ENCODE measurements at regions not wholly inside any gene's neighbourhood (a gene's known extent, or its start where the extent isn't known, plus 50 kb on each side); places are given as distances from the start of the nearest gene placed in this dataset.

DNA sequence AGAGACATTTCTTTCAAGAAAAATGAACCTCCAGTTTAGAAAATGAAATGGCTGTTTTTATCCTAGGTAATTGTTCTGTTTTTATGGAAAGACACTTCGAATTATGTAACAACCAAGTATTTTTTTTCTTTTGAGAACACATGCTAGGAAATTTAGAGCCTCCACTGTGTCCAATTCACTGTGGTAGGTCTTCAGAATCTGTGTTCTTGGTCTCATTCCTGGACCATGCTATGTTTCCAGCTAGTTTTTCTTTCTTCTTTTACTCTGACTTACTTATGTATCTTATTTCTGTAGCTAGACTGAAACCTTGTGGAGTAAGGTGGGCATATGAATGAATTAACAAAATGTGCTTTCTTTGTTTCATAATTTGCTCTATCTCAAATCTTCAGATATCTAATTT lies 391.7 kb upstream of the KLHL29 start:
- no peak for DNase-seq
- in situ Hi-C loops (cut with MboI; ENCODE audit: low pct_unique_long_range_greater_than_20kb, low sequenced_read_pairs) = no loop called here

DNA sequence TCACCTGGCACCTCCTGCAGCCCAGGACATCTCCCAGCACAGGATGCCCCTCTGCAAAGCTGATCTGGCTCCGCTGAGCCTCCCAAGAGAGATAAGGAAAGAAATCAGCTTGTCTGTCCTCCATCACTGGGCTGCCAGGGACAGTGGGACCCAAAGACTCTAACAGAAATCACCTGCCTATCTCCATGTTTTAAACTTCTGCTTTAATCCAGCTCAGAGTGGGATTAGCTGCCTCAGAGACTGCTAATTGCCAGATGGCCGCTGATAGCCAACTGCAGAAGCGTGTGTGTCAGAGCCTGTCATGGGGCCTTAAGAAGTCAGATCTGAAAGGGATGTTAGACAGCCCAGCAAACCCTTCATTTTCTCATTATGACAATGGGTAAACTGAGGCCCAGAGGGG lies 389.4 kb upstream of the KLHL29 start:
- in situ Hi-C loops (cut with MboI; ENCODE audit: low pct_unique_long_range_greater_than_20kb, low sequenced_read_pairs) = no loop called here
- DNase-seq = no peak

DNA sequence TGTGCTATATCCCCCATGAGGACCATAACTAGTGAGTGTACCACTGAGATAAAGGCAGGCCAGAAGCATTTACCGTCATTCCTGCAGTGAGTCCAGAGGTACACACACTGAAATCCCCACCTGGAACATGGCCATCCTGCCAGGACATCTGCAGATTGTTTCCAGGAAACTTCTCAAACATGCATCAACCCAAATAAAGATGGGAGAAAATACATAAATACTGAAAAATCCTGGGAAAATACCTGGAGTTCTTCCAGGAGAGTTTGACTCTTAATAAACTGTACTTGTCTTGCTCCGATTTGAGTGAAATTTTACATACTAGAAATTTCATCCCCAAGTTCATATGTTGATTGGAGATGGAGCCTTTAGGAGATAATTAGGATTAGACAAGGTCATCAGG lies 388.1 kb upstream of the KLHL29 start:
- no peak for DNase-seq
- in situ Hi-C loops (cut with MboI; ENCODE audit: low pct_unique_long_range_greater_than_20kb, low sequenced_read_pairs) = no loop called here

DNA sequence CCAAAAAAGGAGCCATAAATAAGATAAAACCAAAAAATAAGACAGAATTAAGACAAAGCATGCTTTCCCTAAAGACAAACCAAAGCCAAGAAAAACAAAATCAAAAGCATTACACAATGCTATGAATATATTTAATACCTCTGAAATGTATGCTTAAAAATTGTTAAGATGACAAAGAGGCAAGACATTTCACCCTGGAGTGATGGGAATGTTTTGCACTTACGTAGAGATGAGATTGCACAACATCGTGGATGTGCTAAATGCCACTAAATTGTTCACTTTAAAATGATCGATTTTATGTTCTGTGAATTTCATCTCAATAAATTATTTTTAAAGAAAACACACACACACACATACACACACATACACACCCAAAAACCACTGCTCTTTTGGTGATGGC lies 386.6 kb upstream of the KLHL29 start:
- in situ Hi-C loops (cut with MboI; ENCODE audit: low pct_unique_long_range_greater_than_20kb, low sequenced_read_pairs) = no loop called here
- no peak for DNase-seq

DNA sequence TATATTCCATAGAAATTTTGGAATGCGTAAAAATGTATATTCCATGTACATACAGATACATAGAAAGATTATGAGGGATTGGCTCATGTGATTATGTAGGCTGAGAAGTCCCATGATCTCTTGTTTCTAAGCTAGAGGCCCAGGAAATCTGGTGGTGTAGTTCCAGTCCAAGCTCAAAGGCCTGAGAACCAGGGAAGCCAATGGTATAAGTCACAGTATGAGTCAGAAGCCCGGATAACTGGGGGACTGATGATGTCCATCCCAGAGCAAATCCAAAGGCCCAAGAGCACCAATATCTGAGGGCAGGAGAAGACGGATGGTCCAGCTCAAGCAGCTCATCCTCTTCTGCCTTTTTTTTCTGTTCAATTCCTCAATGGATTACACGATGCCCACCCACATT lies 385.0 kb upstream of the KLHL29 start:
- DNase-seq = no peak
- in situ Hi-C loops (cut with MboI; ENCODE audit: low pct_unique_long_range_greater_than_20kb, low sequenced_read_pairs) = no loop called here

DNA sequence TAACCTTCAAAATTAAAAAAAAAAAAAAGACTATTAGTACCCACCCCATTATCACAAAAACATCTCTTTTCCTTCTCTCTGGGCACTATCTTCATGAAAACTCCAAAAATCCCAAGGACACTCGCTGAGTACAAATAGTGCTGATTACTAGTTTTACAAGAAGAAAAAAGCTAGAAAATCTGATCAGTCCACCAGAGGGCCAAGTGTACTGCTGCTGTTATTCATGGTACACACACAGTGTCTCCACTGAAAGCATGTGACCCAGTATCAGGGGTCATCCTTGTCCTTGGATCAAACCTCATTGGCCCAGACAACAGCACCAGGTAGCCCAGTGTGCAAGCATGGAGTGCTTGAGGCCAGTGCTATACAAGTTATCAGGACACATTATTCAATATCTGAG lies 382.7 kb upstream of the KLHL29 start:
- in situ Hi-C loops (cut with MboI; ENCODE audit: low pct_unique_long_range_greater_than_20kb, low sequenced_read_pairs) = no loop called here
- no peak for DNase-seq

DNA sequence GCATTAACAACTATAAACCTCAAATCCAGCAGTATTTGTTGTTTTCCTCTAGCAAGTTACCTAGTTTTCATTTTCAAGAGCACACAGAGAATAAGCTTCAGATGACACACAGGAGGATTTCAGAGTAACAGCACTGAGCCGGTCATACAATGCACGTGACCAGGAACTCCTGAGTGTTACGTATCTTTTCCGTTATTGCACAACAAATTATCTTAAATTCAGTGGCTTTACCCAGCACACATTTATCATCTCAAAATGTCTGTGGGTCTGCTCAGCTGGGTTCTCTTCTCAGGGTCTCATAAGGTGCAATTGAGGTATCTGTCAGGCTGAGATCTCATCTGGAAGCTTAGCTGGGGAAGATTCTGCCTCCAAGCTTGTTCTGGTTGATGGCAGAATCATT lies 379.5 kb upstream of the KLHL29 start:
- in situ Hi-C loops (cut with MboI; ENCODE audit: low pct_unique_long_range_greater_than_20kb, low sequenced_read_pairs) = no loop called here
- DNase-seq = no peak

DNA sequence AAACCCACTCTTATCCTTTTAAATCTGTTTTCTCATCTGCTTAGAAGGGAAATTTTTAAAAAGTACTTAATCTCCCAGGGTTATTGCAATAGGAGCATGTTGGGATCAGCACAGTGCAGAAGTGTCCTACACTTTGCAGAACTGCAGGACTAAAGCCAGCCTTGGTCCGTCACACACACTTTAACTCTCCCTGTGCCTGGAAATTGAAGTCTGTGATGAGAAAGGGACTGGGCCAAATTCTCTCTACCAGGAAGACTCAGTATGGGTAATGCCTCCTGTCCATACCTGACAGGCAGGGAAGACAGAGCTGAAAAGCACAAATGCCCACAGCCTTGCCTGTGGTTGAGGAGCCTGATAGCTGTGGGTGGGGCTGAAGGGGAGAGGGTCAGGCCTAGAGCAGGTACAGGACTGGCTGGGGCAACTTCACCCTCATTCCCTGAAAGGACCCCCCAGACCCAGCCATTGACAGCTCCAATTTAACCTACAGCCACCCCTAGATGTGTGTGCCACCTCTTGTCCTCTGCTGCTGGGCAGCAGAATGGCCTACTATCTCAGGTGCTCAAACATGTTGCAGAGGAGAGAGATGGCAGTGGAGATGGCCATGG lies 377.2 kb upstream of the KLHL29 start:
- in situ Hi-C loops (cut with MboI; ENCODE audit: low pct_unique_long_range_greater_than_20kb, low sequenced_read_pairs) = no loop called here
- no peak for DNase-seq

DNA sequence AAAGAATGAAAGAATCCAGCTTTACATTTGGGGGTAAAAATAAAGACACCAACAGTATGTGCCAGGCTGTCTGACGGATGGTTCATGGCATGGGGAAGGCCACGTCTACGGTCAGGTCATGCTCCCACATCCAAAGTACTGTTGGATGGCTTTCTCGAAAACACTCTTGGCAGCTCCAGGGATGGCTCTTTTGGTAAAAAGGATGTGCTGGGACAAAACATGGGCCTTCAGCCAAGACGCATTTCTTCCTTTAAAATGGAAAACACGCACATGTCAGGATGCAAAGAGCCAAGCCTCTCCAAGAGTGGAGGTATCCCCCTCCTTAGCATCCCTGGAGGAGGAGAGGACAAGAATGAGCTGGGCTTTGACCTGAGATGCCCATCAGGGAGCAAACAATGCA lies 376.5 kb upstream of the KLHL29 start:
- in situ Hi-C loops (cut with MboI; ENCODE audit: low pct_unique_long_range_greater_than_20kb, low sequenced_read_pairs) = no loop called here

DNA sequence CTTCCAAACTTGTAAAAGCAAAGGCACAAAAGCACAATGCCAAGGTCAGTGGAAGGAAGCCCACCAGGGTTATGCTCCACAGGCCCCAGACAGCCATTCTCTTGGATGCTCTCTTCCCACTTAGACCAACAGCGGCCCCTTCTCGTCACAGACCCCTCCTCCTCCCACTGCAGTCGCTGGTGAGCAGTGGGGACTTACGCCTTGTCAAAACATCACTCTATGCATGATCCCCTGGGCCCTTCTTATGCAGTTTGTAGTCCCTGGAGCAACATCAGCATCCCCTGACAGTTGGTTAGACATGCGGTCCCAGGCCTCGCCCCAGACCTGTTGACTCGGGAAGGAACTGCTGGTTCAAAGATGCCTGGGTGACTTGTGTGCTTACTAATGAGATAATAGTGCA lies 376.0 kb upstream of the KLHL29 start:
- in situ Hi-C loops (cut with MboI; ENCODE audit: low pct_unique_long_range_greater_than_20kb, low sequenced_read_pairs) = no loop called here
- no peak for DNase-seq

More for the DNA sequence above, 376.5 kb upstream of the KLHL29 start:
- no peak for DNase-seq

DNA sequence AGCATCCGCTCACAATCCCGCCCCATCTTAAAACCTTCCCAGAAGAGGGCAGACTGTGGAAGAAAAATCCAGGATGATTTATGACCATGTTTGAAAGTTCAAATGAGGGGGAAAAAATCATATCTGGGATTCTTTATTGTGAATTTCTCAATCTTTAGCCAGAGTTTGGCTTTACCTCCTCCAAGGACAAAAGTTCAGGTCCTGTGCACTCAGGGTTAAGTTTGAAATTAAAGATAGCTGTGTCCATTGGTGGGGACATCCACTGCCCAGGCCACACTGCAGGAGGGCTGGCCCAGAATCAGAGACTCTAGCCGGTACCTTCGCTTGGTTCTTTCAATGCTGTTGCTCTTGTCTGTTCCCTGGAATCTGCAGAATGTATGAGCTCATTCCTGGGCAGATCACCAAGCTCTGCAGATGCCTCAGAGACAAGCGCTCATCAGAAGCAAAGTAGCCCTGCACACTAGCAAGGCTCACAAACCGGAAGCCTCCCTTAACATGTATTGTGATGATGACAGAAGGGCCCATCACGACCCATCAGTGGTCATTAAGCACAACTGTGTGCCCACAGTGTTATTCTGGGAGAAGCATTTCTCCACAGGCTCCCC lies 375.3 kb upstream of the KLHL29 start:
- in situ Hi-C loops (cut with MboI; ENCODE audit: low pct_unique_long_range_greater_than_20kb, low sequenced_read_pairs) = no loop called here
- DNase-seq = no peak

DNA sequence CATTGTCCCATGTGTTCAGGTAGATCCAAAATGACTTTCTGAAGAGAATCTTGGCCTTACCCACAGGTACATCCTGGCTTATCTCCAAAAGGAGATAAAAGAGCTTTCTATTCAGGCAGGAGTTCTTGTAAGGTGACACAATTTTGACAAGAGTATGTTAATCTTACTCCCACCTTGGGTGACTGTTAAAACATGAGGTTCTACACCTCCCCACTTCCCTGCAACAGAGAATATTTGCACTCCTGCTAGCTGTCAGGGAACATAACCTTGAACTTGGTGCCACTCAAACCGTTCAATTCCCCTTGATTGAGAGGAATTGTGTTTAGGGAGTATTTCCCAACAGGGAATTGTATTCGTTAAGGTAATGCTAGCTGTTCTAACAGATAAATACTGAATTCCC lies 372.5 kb upstream of the KLHL29 start:
- no peak for DNase-seq
- in situ Hi-C loops (cut with MboI; ENCODE audit: low pct_unique_long_range_greater_than_20kb, low sequenced_read_pairs) = no loop called here

DNA sequence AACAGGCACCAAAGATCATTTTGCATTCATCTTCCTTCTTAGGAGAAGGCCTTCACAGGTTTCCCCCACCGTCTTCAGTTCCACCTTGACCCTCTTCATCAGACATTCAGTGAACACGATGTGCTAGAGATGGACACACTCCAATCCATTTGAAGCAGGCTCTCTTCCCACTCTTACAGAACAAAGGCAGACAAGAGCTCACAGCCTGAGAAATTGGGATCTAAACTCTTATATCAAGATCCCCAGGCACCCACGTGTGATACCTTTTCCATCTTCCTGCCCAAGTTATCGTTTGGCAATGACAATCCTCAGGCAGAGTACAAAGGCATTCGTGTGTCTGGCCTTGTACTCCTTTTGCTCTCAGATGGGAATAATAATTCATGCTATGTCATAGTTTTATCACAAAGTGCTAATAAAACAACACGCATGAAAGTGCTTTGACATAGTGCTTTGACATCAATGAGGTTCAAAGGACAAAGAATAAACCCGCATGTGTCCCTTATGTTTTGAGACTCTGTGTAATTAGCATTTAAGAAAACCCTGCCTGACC lies 369.3 kb upstream of the KLHL29 start:
- in situ Hi-C loops (cut with MboI; ENCODE audit: low pct_unique_long_range_greater_than_20kb, low sequenced_read_pairs) = no loop called here
- DNase-seq = no peak

DNA sequence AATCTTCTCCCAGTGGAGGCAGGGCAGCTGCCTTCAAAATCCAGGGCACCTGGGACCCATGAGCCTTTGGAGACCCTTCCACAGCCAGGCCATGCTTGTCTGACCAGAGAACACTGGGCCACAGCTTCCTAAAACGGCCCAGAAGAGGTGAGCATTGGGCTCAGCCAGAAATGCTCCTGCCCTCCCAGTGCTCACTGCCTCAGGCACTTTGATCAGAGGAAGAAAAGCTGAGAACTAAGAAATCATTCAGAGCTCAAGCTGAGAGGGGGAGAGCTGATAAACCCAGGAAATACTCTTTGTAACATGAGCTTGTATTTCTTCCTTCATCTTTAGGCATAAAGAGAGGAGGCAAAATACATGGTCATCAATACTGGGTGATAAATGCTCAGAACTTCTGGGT lies 365.5 kb upstream of the KLHL29 start:
- no peak for DNase-seq
- in situ Hi-C loops (cut with MboI; ENCODE audit: low pct_unique_long_range_greater_than_20kb, low sequenced_read_pairs) = no loop called here

DNA sequence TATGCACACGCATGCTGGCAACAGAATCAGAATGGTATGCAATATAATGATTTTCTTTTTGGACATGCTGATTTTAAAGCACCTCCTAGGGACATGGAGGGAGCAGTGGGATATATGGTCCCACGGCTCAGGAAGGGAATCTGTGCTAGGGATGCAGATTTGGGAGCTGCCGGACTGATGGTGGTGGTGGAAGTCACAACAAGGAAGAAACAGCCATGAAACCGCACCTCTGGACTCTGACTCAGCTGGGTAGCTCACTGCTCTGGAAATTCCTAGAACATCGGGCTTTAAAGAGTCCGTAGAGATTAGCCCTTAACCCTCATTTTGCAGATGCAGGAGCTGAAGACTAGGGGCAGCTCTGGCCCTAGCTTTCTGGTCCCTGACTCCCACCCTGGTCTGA lies 364.3 kb upstream of the KLHL29 start:
- DNase-seq = no peak
- in situ Hi-C loops (cut with MboI; ENCODE audit: low pct_unique_long_range_greater_than_20kb, low sequenced_read_pairs) = no loop called here

DNA sequence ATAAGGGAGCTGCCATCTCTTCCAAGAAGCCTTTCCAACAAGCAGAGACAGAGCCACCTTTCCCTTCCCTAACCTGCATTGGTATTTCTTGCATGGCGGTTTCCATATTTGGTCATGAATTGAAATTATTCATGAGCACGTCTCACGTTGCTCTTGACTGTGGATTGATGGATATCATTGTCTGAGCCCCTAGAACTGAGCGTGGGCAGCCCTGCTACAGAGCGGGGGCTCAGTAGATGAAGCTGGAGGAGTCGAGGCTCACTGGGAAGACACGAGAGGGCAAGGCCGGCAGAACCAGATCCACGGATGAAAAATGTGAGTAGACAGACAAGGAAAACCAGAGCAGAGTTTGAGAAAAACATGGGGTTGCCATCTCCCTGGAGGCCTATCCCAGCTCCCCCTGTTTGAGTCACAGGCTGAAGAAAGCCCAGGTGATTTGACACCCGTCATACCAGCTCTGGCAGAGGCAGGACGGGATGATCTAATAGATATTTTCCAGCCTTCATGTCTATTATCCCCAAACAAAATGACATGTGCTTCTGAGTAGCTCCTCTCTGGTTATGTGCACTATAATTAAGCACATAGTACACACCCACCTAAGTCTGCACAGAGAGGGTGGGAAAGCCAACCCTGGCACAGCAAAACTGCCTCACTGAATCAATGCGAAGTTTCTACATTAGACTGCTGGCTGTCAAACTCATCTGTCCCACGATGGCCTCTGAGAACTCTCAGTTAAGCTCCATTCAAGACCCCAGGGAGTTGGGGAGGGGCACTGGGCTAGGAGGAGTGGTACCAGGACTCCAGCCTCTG lies 363.5 kb upstream of the KLHL29 start:
- in situ Hi-C loops (cut with MboI; ENCODE audit: low pct_unique_long_range_greater_than_20kb, low sequenced_read_pairs) = no loop called here

DNA sequence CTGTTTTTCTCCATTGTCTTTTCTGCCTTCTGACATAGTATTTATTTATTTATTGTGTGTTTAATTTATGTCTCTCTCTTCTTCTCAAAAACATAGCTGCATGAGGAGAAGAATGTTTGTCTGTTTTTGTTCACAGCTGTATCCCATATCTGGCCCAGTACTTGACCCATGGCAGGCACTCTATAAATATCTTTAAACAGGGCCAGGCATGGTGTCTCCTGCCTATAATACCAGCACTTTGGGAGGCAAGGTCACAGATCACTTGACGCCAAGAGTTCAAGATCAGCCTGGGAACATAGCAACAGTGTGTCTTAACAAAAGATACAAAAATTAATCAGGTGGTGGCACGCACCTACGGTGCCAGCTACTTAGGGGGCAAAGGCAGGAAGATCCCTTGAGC lies 361.3 kb upstream of the KLHL29 start:
- DNase-seq = no peak
- in situ Hi-C loops (cut with MboI; ENCODE audit: low pct_unique_long_range_greater_than_20kb, low sequenced_read_pairs) = no loop called here

More for the DNA sequence above, 363.5 kb upstream of the KLHL29 start:
- no peak for DNase-seq

DNA sequence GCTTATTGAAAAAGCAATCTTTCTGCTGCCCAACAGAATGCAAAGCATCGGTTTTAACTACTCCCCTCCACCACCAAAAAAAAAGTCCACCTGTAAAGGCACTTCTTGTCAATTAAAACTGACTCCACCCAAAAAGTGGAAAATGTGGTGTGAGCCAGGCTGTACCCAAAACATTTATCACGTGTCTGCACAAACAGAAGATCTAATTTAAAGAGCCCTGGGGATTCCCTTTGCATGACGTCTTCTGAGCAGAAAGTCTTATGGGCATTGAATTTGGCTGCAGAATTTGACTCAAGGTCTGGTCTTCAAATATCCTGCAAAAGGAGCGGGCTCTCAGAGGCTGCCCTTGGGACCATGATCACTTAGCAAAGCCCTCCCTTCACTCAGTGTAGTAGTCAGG lies 358.3 kb upstream of the KLHL29 start:
- in situ Hi-C loops (cut with MboI; ENCODE audit: low pct_unique_long_range_greater_than_20kb, low sequenced_read_pairs) = no loop called here
- no peak for DNase-seq

DNA sequence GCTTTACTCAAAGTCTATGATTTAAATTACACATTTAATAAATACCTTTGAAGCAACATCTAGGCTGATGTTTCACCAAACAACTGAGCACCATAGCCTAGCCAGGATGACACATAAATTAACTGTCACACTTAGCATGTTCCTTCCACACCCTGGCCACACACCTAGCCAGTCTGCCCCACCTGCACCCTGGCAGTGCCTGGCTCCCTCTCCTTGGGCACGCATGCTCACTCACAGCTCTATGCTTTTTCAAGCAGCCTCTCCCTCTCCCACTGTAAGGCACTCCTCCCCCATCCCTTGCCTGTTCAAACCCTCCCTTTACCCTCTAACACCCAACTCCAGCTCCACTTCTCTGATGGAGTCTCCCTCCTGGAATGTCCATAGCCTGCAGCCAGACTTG lies 357.6 kb upstream of the KLHL29 start:
- in situ Hi-C loops (cut with MboI; ENCODE audit: low pct_unique_long_range_greater_than_20kb, low sequenced_read_pairs) = no loop called here

DNA sequence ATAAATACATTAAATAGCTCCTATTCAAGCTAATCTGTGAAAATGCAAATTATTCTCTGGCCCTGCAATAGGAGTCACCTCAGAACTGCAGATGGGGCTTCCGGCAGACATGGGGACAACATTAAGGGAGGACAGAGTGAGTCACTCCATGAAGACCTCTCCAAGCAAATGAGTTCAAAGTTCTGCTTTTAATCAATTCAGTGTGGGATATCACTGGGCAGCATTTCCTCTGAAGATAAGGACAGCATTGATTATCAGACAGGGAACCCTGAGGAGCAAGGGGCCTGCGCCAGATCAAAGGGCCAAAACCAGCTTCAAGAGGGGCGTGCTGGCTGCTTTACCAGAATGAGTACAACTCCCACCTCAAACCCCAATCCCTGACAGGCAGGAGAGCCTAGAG lies 356.9 kb upstream of the KLHL29 start:
- DNase-seq = no peak
- in situ Hi-C loops (cut with MboI; ENCODE audit: low pct_unique_long_range_greater_than_20kb, low sequenced_read_pairs) = no loop called here

More for the DNA sequence above, 357.6 kb upstream of the KLHL29 start:
- no peak for DNase-seq
